ENCODE measurements at regions not wholly inside any gene's neighbourhood (a gene's known extent, or its start where the extent isn't known, plus 50 kb on each side); places are given as distances from the start of the nearest gene placed in this dataset.

- 25% methylated on average over 2 of the region's 2 CpGs for WGBS (ENCODE audit: low lambda C conversion rate)
- Histone ChIP-seq H3K36me3 (replicated peaks in 1 of 2; ENCODE audit: control insufficient read depth in 1 of 2, insufficient read depth in 2 of 2, low read length in 1 of 2) (peaks cover 0 to 2% of the 10 kb centered on the region in 2 experiments), H3K9me2 (no peaks in the 10 kb centered on the region), H3F3A (replicated peaks; ENCODE audit: insufficient read depth) (peaks cover 8% of the 10 kb centered on the region), H4K20me1 (ENCODE audit: insufficient read depth) (no peaks in the 10 kb centered on the region), H3K4me3 (ENCODE audit: low read depth in 2 of 2, low read length in 1 of 2) (no peak overlapping the region), H3K4me2 (no peak overlapping the region), H3K27me3 (ENCODE audit: insufficient read depth) (no peaks in the 10 kb centered on the region), H2AFZ (ENCODE audit: low read depth) (peak overlapping the region; percentile 33; the same call in 1 of the 2 replicates), H3K9me3 (peaks cover 2% of the 10 kb centered on the region; the same call in 1 of the 2 replicates), H3K9ac (no peak overlapping the region), H3K4me1 (ENCODE audit: control insufficient read depth in 1 of 2, insufficient read depth in 2 of 2, low read depth in 1 of 2, low read length in 1 of 2) (no peaks in the 10 kb centered on the region; a peak in 1 of 4 replicates), H3K79me2 (ENCODE audit: insufficient read depth) (no peaks in the 10 kb centered on the region), H3K27ac (ENCODE audit: low read depth in 2 of 2, low read length in 1 of 2) (no peak overlapping the region)
- ChIA-PET POLR2A (no interaction called here), CTCF (no interaction called here)
- no peak for DNase-seq
- TF ChIP-seq TCF12 (IDR thresholded peaks at IDR 0.05) (no peak), TEAD4 (IDR thresholded peaks at IDR 0.05; ENCODE audit: borderline replicate concordance, insufficient read depth) (peak; percentile 32; the same call in 1 of the 2 replicates)
Observed at GRCh38 chr2:57330447-57330846, 716.2 kb upstream of the VRK2 start.

GRCh38 chr2:57333221-57333620 is 713.4 kb upstream of the VRK2 start:
- Histone ChIP-seq H3K36me3 (replicated peaks in 1 of 2; ENCODE audit: control insufficient read depth in 1 of 2, insufficient read depth in 2 of 2, low read length in 1 of 2) (no peaks in the 10 kb centered on the region), H3K4me1 (ENCODE audit: control insufficient read depth in 1 of 2, insufficient read depth in 2 of 2, low read depth in 1 of 2, low read length in 1 of 2) (no peaks in the 10 kb centered on the region; a peak in 1 of 4 replicates), H3K9me2 (no peaks in the 10 kb centered on the region), H3K27ac (ENCODE audit: low read depth in 2 of 2, low read length in 1 of 2) (no peak overlapping the region), H2AFZ (ENCODE audit: low read depth) (peak overlapping the region; percentile 27; the same call in 1 of the 2 replicates), H3K4me3 (ENCODE audit: low read depth in 2 of 2, low read length in 1 of 2) (no peak overlapping the region), H3F3A (replicated peaks; ENCODE audit: insufficient read depth) (peaks cover 8% of the 10 kb centered on the region), H3K27me3 (ENCODE audit: insufficient read depth) (no peaks in the 10 kb centered on the region), H3K9ac (no peak overlapping the region), H3K9me3 (no peaks in the 10 kb centered on the region), H3K79me2 (ENCODE audit: insufficient read depth) (no peaks in the 10 kb centered on the region), H4K20me1 (ENCODE audit: insufficient read depth) (no peaks in the 10 kb centered on the region), H3K4me2 (no peak overlapping the region)
- ChIA-PET POLR2A (no interaction called here), CTCF (no interaction called here)
- 35% methylated on average over 1 of the region's 1 CpG for WGBS (ENCODE audit: low lambda C conversion rate)
- no peak for DNase-seq
- TF ChIP-seq ZBTB33 (IDR thresholded peaks at IDR 0.05; ENCODE audit: borderline replicate concordance, low read depth) = no peak
- TF ChIP-seq TAF1 (IDR thresholded peaks at IDR 0.05; ENCODE audit: borderline replicate concordance, low read depth, low read length) = no peak

- 51% methylated on average over 1 of the region's 1 CpG for WGBS (ENCODE audit: low lambda C conversion rate)
- TF ChIP-seq, protein P1, sequence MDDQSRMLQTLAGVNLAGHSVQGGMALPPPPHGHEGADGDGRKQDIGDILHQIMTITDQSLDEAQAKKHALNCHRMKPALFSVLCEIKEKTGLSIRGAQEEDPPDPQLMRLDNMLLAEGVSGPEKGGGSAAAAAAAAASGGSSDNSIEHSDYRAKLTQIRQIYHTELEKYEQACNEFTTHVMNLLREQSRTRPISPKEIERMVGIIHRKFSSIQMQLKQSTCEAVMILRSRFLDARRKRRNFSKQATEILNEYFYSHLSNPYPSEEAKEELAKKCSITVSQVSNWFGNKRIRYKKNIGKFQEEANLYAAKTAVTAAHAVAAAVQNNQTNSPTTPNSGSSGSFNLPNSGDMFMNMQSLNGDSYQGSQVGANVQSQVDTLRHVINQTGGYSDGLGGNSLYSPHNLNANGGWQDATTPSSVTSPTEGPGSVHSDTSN (IDR thresholded peaks at IDR 0.05) = no peak
- TF ChIP-seq NFIC (IDR thresholded peaks at IDR 0.05; ENCODE audit: borderline replicate concordance) (no peak), MXI1 (IDR thresholded peaks at IDR 0.05; ENCODE audit: low read depth, low read length) (no peak), NRF1 (IDR thresholded peaks at IDR 0.05; ENCODE audit: low read depth, low read length) (no peak), RFX5 (IDR thresholded peaks at IDR 0.05; ENCODE audit: low read length) (no peak), POLR2AphosphoS5 (IDR thresholded peaks at IDR 0.05; ENCODE audit: low read depth, low read length) (no peak), TAF1 (IDR thresholded peaks at IDR 0.05; ENCODE audit: borderline replicate concordance, low read depth, low read length) (no peak), USF1 (IDR thresholded peaks at IDR 0.05; ENCODE audit: borderline replicate concordance, low read depth) (no peak), CHD2 (IDR thresholded peaks at IDR 0.05; ENCODE audit: low read length, partially characterized antibody) (no peak)
- Histone ChIP-seq H3K9ac (no peak overlapping the region), H2AFZ (ENCODE audit: low read depth) (no peak overlapping the region), H3K36me3 (replicated peaks in 1 of 2; ENCODE audit: control insufficient read depth in 1 of 2, insufficient read depth in 2 of 2, low read length in 1 of 2) (no peaks in the 10 kb centered on the region), H3K4me1 (ENCODE audit: control insufficient read depth in 1 of 2, insufficient read depth in 2 of 2, low read depth in 1 of 2, low read length in 1 of 2) (no peaks in the 10 kb centered on the region), H3K9me3 (0 out of 2 replicates have a peak, but pooled peaks cover 3% of the 10 kb centered on the region), H3F3A (replicated peaks; ENCODE audit: insufficient read depth) (no peaks in the 10 kb centered on the region), H3K9me2 (no peaks in the 10 kb centered on the region), H4K20me1 (ENCODE audit: insufficient read depth) (no peaks in the 10 kb centered on the region), H3K4me3 (ENCODE audit: low read depth in 2 of 2, low read length in 1 of 2) (no peak overlapping the region), H3K4me2 (no peak overlapping the region), H3K79me2 (ENCODE audit: insufficient read depth) (no peaks in the 10 kb centered on the region), H3K27me3 (ENCODE audit: insufficient read depth) (no peaks in the 10 kb centered on the region), H3K27ac (ENCODE audit: low read depth in 2 of 2, low read length in 1 of 2) (no peak overlapping the region)
- no peak for DNase-seq
- ChIA-PET POLR2A (no interaction called here), CTCF (no interaction called here)
Observed at GRCh38 chr2:57343391-57344006, 703.1 kb upstream of the VRK2 start.
